ENCODE measurements at regions not wholly inside any gene's neighbourhood (a gene's known extent, or its start where the extent isn't known, plus 50 kb on each side); places are given as distances from the start of the nearest gene placed in this dataset.

GRCh38 chrX:43141885-43142284 is 363.9 kb upstream of the PPP1R2C start:
- TF ChIP-seq, protein P1, sequence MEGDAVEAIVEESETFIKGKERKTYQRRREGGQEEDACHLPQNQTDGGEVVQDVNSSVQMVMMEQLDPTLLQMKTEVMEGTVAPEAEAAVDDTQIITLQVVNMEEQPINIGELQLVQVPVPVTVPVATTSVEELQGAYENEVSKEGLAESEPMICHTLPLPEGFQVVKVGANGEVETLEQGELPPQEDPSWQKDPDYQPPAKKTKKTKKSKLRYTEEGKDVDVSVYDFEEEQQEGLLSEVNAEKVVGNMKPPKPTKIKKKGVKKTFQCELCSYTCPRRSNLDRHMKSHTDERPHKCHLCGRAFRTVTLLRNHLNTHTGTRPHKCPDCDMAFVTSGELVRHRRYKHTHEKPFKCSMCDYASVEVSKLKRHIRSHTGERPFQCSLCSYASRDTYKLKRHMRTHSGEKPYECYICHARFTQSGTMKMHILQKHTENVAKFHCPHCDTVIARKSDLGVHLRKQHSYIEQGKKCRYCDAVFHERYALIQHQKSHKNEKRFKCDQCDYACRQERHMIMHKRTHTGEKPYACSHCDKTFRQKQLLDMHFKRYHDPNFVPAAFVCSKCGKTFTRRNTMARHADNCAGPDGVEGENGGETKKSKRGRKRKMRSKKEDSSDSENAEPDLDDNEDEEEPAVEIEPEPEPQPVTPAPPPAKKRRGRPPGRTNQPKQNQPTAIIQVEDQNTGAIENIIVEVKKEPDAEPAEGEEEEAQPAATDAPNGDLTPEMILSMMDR (optimal IDR thresholded peaks at IDR 0.05 in 1 of 3, IDR thresholded peaks at IDR 0.05 in 1 of 3, conservative IDR thresholded peaks at IDR 0.05 in 1 of 3; ENCODE audit: extremely low read depth in 1 of 3, insufficient read depth in 2 of 3, low read length in 3 of 3) = no peak
- no peak for TF ChIP-seq EZH2 (IDR thresholded peaks at IDR 0.05; ENCODE audit: low read length)
